Osteoblast (primary cell): ENCODE measurements at regions not wholly inside any gene's neighbourhood (a gene's known extent, or its start where the extent isn't known, plus 50 kb on each side); places are given as distances from the start of the nearest gene placed in this dataset.

Experiments used
- DNase-seq: peaks from one replicate; pipeline ENCODE4 v3.0.0; 2011; ENCODE audit warnings: low spot score, mixed read lengths; ENCODE audit not compliant: insufficient read length; ENCODE audit errors: missing footprints
- H2AFZ ChIP-seq: 2 replicates; pipeline ENCODE4 v1.6.0; 2011; ENCODE audit warnings: mild to moderate bottlenecking, low read length
- H3K27ac ChIP-seq: 2 replicates; pipeline ENCODE4 v1.5.1; 2011; ENCODE audit warnings: mild to moderate bottlenecking, low read depth, low read length, moderate library complexity
- H3K27me3 ChIP-seq: 2 replicates; pipeline ENCODE4 v1.6.0; 2012; ENCODE audit warnings: mild to moderate bottlenecking, control low read depth, inconsistent platforms, low read length, moderate library complexity; ENCODE audit not compliant: insufficient read depth
- H3K36me3 ChIP-seq: 2 replicates; pipeline ENCODE4 v1.5.1; 2011; ENCODE audit warnings: mild to moderate bottlenecking, low read length, control low read depth, moderate library complexity; ENCODE audit not compliant: insufficient read depth
- H3K4me1 ChIP-seq: 2 replicates; pipeline ENCODE4 v1.5.1; 2011; ENCODE audit warnings: mild to moderate bottlenecking, low read length, control low read depth, moderate library complexity; ENCODE audit not compliant: insufficient read depth
- H3K4me2 ChIP-seq: 2 replicates; pipeline ENCODE4 v1.6.0; 2011; ENCODE audit warnings: mild to moderate bottlenecking, low read length; ENCODE audit not compliant: insufficient read depth
- H3K4me3 ChIP-seq: fragments of 200-600 bp; sonication (generic); 3 replicates; pipeline ENCODE4 v1.5.1; 2012; ENCODE audit warnings: mild to moderate bottlenecking, low read length, inconsistent platforms; ENCODE audit not compliant: insufficient read depth
- H3K79me2 ChIP-seq: 2 replicates; pipeline ENCODE4 v1.6.0; 2012; ENCODE audit warnings: mild to moderate bottlenecking, low read length, control low read depth, inconsistent platforms; ENCODE audit not compliant: insufficient read depth
- H3K9me3 ChIP-seq: 2 replicates; pipeline ENCODE4 v1.5.1; 2011; ENCODE audit warnings: low read depth, low read length, control low read depth
- H4K20me1 ChIP-seq: 2 replicates; pipeline ENCODE4 v1.6.0; 2012; ENCODE audit warnings: mild to moderate bottlenecking, low read length, control low read depth; ENCODE audit not compliant: insufficient read depth
- TF ChIP-seq, protein P1 (sequence below): IDR thresholded peaks from 2 replicates; pipeline ENCODE4 v1.5.1; 2011; ENCODE audit warnings: mild to moderate bottlenecking, low read depth, low read length, moderate library complexity; ENCODE audit errors: extremely low read depth

DNA sequence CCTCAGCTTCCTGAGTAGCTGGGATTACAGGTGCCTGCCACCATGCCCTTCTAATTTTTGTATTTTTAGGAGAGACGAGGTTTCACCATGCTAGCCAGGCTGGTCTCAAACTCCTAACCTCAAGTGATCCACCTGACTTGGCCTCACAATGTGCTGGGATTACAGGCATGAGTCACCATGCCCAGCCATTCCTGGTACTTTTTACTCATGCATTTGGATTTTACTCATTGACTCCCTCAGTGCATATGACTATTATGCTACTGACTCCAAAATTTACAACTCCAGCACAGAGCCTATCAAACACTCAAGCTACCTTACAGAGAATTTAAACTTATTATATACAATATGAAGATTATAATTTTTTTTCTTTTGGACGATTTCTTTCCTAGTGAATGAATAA lies 199.9 kb downstream of the CXXC4 start:
- H4K20me1 ChIP-seq: no peaks in the 10 kb centered on the region
- no peaks in the 10 kb centered on the region for H3K36me3 ChIP-seq
- no peaks in the 10 kb centered on the region for H3K4me1 ChIP-seq
- no peaks in the 10 kb centered on the region for H3K79me2 ChIP-seq
- no peak overlapping the region for H3K4me2 ChIP-seq
- H3K27me3 ChIP-seq: no peaks in the 10 kb centered on the region
- no peak for DNase-seq
- no peak overlapping the region for H2AFZ ChIP-seq
- no peak overlapping the region for H3K27ac ChIP-seq
- TF ChIP-seq, protein P1, sequence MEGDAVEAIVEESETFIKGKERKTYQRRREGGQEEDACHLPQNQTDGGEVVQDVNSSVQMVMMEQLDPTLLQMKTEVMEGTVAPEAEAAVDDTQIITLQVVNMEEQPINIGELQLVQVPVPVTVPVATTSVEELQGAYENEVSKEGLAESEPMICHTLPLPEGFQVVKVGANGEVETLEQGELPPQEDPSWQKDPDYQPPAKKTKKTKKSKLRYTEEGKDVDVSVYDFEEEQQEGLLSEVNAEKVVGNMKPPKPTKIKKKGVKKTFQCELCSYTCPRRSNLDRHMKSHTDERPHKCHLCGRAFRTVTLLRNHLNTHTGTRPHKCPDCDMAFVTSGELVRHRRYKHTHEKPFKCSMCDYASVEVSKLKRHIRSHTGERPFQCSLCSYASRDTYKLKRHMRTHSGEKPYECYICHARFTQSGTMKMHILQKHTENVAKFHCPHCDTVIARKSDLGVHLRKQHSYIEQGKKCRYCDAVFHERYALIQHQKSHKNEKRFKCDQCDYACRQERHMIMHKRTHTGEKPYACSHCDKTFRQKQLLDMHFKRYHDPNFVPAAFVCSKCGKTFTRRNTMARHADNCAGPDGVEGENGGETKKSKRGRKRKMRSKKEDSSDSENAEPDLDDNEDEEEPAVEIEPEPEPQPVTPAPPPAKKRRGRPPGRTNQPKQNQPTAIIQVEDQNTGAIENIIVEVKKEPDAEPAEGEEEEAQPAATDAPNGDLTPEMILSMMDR: no peak
- H3K4me3 ChIP-seq: no peak overlapping the region
- peaks cover 4% of the 10 kb centered on the region for H3K9me3 ChIP-seq

GRCh38 chr4:104286867-104287266 lies 207.8 kb downstream of the CXXC4 start:
- H3K27me3 ChIP-seq: no peaks in the 10 kb centered on the region
- DNase-seq: no peak
- H3K79me2 ChIP-seq: no peaks in the 10 kb centered on the region
- H3K9me3 ChIP-seq: peaks cover 1% of the 10 kb centered on the region
- no peaks in the 10 kb centered on the region for H4K20me1 ChIP-seq
- no peak overlapping the region for H3K4me3 ChIP-seq
- no peaks in the 10 kb centered on the region for H3K4me1 ChIP-seq
- H3K27ac ChIP-seq: no peak overlapping the region
- TF ChIP-seq, protein P1: no peak
- H3K4me2 ChIP-seq: no peak overlapping the region
- no peaks in the 10 kb centered on the region for H3K36me3 ChIP-seq
- H2AFZ ChIP-seq: no peak overlapping the region

- DNase-seq: no peak
- Histone ChIP-seq H2AFZ (no peak overlapping the region), H3K4me2 (no peak overlapping the region), H3K4me1 (no peaks in the 10 kb centered on the region), H3K4me3 (no peak overlapping the region), H3K27me3 (no peaks in the 10 kb centered on the region), H4K20me1 (no peaks in the 10 kb centered on the region), H3K79me2 (no peaks in the 10 kb centered on the region), H3K9me3 (no peaks in the 10 kb centered on the region), H3K36me3 (no peaks in the 10 kb centered on the region), H3K27ac (no peak overlapping the region)
- TF ChIP-seq, protein P1: no peak
Observed at GRCh38 chr4:104283303-104283702, 211.4 kb downstream of the CXXC4 start.

- Histone ChIP-seq H3K4me2 (no peak overlapping the region), H3K27me3 (no peaks in the 10 kb centered on the region), H2AFZ (no peak overlapping the region), H3K4me1 (no peaks in the 10 kb centered on the region), H4K20me1 (no peaks in the 10 kb centered on the region), H3K4me3 (no peak overlapping the region), H3K9me3 (no peaks in the 10 kb centered on the region), H3K27ac (no peak overlapping the region), H3K79me2 (no peaks in the 10 kb centered on the region), H3K36me3 (no peaks in the 10 kb centered on the region)
- TF ChIP-seq, protein P1: no peak
- DNase-seq: no peak
Observed at GRCh38 chr4:104279744-104280143, 214.9 kb downstream of the CXXC4 start.
